MM.1S (cell line): ENCODE measurements at regions not wholly inside any gene's neighbourhood (a gene's known extent, or its start where the extent isn't known, plus 50 kb on each side); places are given as distances from the start of the nearest gene placed in this dataset.

Experiments used
- CTCF ChIP-seq: fragments of 300-600 bp; sonication (generic); IDR thresholded peaks from 2 replicates; pipeline ENCODE4 v1.5.1; 2016; ENCODE audit warnings: antibody characterized with exemption, low read length, mixed read lengths
- EZH2 ChIP-seq: fragments of 300-600 bp; sonication (generic); optimal IDR thresholded peaks from 2 replicates; pipeline ENCODE3; 2017; ENCODE audit warnings: low read depth, mild to moderate bottlenecking, antibody characterized with exemption, low read length, mixed read lengths
- EZH2phosphoT487 ChIP-seq: fragments of 300-600 bp; sonication (generic); IDR thresholded peaks from 2 replicates; pipeline ENCODE4 v1.6.1; 2018; ENCODE audit warnings: antibody characterized with exemption, low read length

GRCh38 chr9:134518004-134518606 is 123.5 kb upstream of the COL5A1 start:
- TF ChIP-seq CTCF (no peak), EZH2phosphoT487 (no peak), EZH2 (no peak)
